Lung (tissue), 11 donors: ENCODE measurements at regions not wholly inside any gene's neighbourhood (a gene's known extent, or its start where the extent isn't known, plus 50 kb on each side); places are given as distances from the start of the nearest gene placed in this dataset.
"Not testable (repeated sequence)": the region's sequence is repeated elsewhere in the genome, so short reads cannot be mapped to it uniquely, and the experiment has no call there.

Source experiments
- ATAC-seq: fragments of 200-7000 bp; cut with Tn5 transposase; one replicate; pipeline ENCODE4 v1.9.1; 2020; ENCODE audit warnings: moderate number of reproducible peaks; ENCODE audit not compliant: insufficient read depth, low FRiP score
- DNase-seq, 3 donors: peaks; one replicate each; pipeline ENCODE4 v3.0.0-alpha.2; 2013 to 2017
- H3K27ac ChIP-seq, 2 donors: one replicate each; pipeline ENCODE4 v1.5.1; 2013; ENCODE audit warnings: mild to moderate bottlenecking in 2 of 2, moderate library complexity in 2 of 2, control low read depth in 1 of 2, inconsistent platforms in 1 of 2, low read depth in 1 of 2, low read length in 1 of 2
- H3K27me3 ChIP-seq, 3 donors: one replicate each; pipeline ENCODE4 v1.5.1; 2013; ENCODE audit warnings: low read length in 2 of 3; ENCODE audit not compliant: control insufficient read depth in 3 of 3, insufficient read depth in 3 of 3
- H3K36me3 ChIP-seq, 4 donors: one replicate each; pipeline ENCODE4 v1.5.1; 2013; ENCODE audit warnings: low read length in 4 of 4, mild to moderate bottlenecking in 1 of 4, moderate library complexity in 1 of 4; ENCODE audit not compliant: control insufficient read depth in 4 of 4, insufficient read depth in 4 of 4
- H3K4me1 ChIP-seq, 5 donors: one replicate each; pipeline ENCODE4 v1.5.1; 2013; ENCODE audit warnings: low read length in 5 of 5, mild to moderate bottlenecking in 2 of 5, moderate library complexity in 1 of 5; ENCODE audit not compliant: control insufficient read depth in 5 of 5, insufficient read depth in 5 of 5
- H3K4me3 ChIP-seq: one replicate; pipeline ENCODE4 v1.5.1; 2013; ENCODE audit warnings: mild to moderate bottlenecking, control low read depth, moderate library complexity
- H3K9ac ChIP-seq, 2 donors: one replicate each; pipeline ENCODE4 v1.5.1; 2013; ENCODE audit warnings: low read length in 2 of 2, control low read depth in 1 of 2; ENCODE audit not compliant: insufficient read depth in 1 of 2
- H3K9me3 ChIP-seq, 4 donors: one replicate each; pipeline ENCODE4 v1.5.1; 2013; ENCODE audit warnings: low read length in 3 of 4, mild to moderate bottlenecking in 1 of 4, moderate library complexity in 1 of 4; ENCODE audit not compliant: control insufficient read depth in 4 of 4, insufficient read depth in 3 of 4
- WGBS, 2 donors: extraction: QIAGEN DNeasy Blood & Tissue Kit; methylation state at CpG; one replicate each; pipeline ENCODE4 v1.1.7; 2013; 5-methylcytosine and 5-hydroxymethylcytosine counted together
- TF ChIP-seq, protein P1 (sequence below): IDR thresholded peaks from 2 replicates; pipeline ENCODE4 v1.5.1; 2012; ENCODE audit warnings: mild to moderate bottlenecking; ENCODE audit errors: control extremely low read depth, extremely low read depth
- donor health status: control.
- donor health status: control.
- donor health status: Bipolar disorder and iron deficiency.
- donor health status: healthy.
- donor health status: DM: yes; HTN: yes; CAD: no.

DNA sequence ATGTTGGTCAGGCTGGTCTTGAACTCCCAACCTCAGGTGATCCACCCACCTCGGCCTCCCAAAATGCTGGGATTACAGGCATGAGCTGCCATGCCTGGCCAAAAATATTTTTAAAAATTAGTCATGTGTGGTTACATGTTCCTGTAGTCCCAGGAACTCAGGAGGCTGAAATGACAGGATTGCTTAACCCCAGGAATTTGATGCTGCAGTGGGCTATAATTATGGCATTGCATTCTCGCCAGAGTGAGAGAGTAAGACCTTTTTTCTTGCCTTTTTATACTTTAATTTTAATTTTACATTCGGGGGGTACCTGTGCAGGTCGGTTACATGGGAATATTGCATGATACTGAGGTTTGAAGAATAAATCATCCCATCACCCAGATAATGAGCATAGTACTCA lies 86.6 kb upstream of the ZNF92 start:
- no peak overlapping the region for H3K27ac ChIP-seq
- H3K27me3 ChIP-seq: no peaks in the 10 kb centered on the region
- no peaks in the 10 kb centered on the region for H3K36me3 ChIP-seq
- no peaks in the 10 kb centered on the region for H3K9me3 ChIP-seq
- H3K9ac ChIP-seq: no peak overlapping the region
- no peak for DNase-seq
- WGBS, 2 donors: 90 to 93% methylated on average over 4 of the region's 4 CpGs
- no peaks in the 10 kb centered on the region for H3K4me1 ChIP-seq
- ATAC-seq: no peak
- TF ChIP-seq, protein P1, sequence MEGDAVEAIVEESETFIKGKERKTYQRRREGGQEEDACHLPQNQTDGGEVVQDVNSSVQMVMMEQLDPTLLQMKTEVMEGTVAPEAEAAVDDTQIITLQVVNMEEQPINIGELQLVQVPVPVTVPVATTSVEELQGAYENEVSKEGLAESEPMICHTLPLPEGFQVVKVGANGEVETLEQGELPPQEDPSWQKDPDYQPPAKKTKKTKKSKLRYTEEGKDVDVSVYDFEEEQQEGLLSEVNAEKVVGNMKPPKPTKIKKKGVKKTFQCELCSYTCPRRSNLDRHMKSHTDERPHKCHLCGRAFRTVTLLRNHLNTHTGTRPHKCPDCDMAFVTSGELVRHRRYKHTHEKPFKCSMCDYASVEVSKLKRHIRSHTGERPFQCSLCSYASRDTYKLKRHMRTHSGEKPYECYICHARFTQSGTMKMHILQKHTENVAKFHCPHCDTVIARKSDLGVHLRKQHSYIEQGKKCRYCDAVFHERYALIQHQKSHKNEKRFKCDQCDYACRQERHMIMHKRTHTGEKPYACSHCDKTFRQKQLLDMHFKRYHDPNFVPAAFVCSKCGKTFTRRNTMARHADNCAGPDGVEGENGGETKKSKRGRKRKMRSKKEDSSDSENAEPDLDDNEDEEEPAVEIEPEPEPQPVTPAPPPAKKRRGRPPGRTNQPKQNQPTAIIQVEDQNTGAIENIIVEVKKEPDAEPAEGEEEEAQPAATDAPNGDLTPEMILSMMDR: no peak
- H3K4me3 ChIP-seq: no peak overlapping the region

DNA sequence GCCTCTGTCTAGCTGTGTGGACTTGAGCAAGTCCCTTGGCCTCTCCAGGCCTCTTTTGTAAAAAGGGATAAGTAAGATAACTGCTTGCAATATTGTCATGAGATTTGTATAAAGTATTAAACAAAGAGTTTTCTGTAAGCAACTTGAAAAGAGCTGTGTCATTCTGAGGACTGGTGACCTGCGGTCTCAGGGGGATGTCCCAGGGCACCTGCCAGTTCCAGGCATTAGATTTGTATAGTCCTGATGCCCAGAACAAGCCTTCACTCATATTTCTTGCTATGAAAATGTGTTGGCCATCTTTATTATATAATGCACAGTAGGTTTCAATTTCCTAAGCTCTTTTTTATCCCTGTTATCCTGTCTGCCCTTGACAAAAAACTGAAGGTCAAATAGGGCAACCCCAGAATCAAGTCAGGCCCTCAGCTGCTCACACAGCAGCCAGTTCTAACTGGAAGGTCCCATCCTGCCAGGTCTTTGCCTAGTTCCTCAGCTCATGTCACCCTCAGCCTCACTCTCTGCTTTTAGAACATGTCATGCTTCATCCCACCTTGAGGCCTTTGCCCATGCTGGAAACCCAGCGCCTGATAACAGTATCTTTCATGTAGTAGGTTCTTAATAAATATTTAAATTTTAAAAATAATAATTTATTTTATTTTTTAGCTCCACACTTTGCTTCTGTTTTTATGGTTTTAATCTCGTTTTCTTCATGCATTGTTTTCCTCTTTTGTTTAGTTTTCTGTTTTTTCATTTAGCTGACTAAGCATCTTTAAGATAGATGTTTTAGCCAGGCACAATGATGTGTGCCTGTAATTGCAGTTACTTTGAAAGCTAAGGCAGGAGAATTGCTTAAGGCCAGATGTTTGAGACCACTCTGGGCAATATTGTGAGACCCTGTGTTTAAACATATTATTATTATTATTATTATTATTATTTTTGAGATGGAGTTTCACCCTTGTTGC lies 87.5 kb upstream of the ZNF92 start:
- Histone ChIP-seq H3K27me3 (no peaks in the 10 kb centered on the region), H3K36me3 (no peaks in the 10 kb centered on the region), H3K4me3 (no peak overlapping the region), H3K27ac (no peak overlapping the region), H3K9me3 (no peaks in the 10 kb centered on the region), H3K9ac (no peak overlapping the region), H3K4me1 (no peaks in the 10 kb centered on the region)
- WGBS, 2 donors: 89 to 90% methylated on average over 3 of the region's 3 CpGs
- TF ChIP-seq, protein P1: no peak
- ATAC-seq (no peak), DNase-seq (no peak)

GRCh38 chr7:65285241-65285640 lies 88.4 kb upstream of the ZNF92 start:
- not testable (repeated sequence) for H3K36me3 ChIP-seq, DNase-seq, H3K4me3 ChIP-seq, H3K9ac ChIP-seq, H3K27me3 ChIP-seq, H3K9me3 ChIP-seq, H3K4me1 ChIP-seq, H3K27ac ChIP-seq, ATAC-seq
- 97 to 98% methylated on average over 2 of the region's 2 CpGs for WGBS, 2 donors

DNA sequence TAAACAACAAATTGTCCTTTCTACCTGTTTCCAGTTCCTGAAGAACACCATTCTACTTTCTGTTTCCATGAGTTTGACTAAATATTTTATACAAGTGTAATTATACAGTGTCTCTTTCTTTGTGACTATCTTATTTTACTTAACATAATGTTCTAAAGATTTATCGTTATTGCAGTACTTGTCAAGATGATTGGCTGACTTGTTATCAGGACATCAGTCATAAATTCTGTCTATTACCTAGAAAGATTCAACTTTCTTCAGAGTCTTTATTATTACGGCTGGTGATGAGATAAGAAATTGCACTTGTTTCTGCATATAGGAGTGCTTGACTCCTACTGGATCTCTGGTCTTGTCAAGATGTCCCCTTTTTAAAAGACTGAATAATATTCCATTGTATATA lies 93.9 kb upstream of the ZNF92 start:
- 90 to 97% methylated on average over 2 of the region's 2 CpGs for WGBS, 2 donors
- TF ChIP-seq, protein P1: no peak
- H3K4me3 ChIP-seq: no peak overlapping the region
- H3K36me3 ChIP-seq: no peaks in the 10 kb centered on the region
- H3K9ac ChIP-seq: no peak overlapping the region
- H3K27ac ChIP-seq: no peak overlapping the region
- H3K4me1 ChIP-seq: no peaks in the 10 kb centered on the region
- ATAC-seq (no peak), DNase-seq (no peak)
- H3K27me3 ChIP-seq: no peaks in the 10 kb centered on the region
- H3K9me3 ChIP-seq: peaks cover 0 to 3% (median 0%) of the 10 kb centered on the region in 4 donors
